Thyroid gland (tissue), 4 donors: ENCODE measurements at regions not wholly inside any gene's neighbourhood (a gene's known extent, or its start where the extent isn't known, plus 50 kb on each side); places are given as distances from the start of the nearest gene placed in this dataset.

Source experiments
- DNase-seq, 2 donors: peaks; one replicate each; pipeline ENCODE4 v3.0.0-alpha.2; 2019
- H3K27ac ChIP-seq, 3 donors: fragments of 200-600 bp; sonication (generic); 1 replicate in 2 of 3; 2 replicates in 1 of 3; pipeline ENCODE4 v1.5.1; 2016 to 2019; ENCODE audit warnings: mild to moderate bottlenecking in 1 of 3, moderate library complexity in 1 of 3
- H3K27me3 ChIP-seq: fragments of 200-600 bp; sonication (generic); one replicate; pipeline ENCODE4 v1.5.1; 2019
- H3K36me3 ChIP-seq, 2 donors: fragments of 200-600 bp; sonication (generic); one replicate each; pipeline ENCODE4 v1.5.1; 2016 to 2019
- H3K4me1 ChIP-seq, 2 donors: fragments of 200-600 bp; sonication (generic); one replicate each; pipeline ENCODE4 v1.5.1; 2017 to 2019
- H3K4me3 ChIP-seq, 3 donors: fragments of 200-600 bp; sonication (generic); replicated peaks in 1 of 3; 1 replicate in 2 of 3; 2 replicates in 1 of 3; pipeline ENCODE4 v1.5.1; 2016; ENCODE audit warnings: mild to moderate bottlenecking in 1 of 3
- H3K9me3 ChIP-seq: fragments of 200-600 bp; sonication (generic); one replicate; pipeline ENCODE4 v1.5.1; 2017
- POLR2A ChIP-seq, 2 donors: fragments of 450-650 bp; IDR thresholded peaks; one replicate each; pipeline ENCODE4 v1.6.1; 2017; ENCODE audit warnings: antibody characterized with exemption in 2 of 2, mild to moderate bottlenecking in 2 of 2, moderate library complexity in 1 of 2
- WGBS, 2 donors: methylation state at CpG; one replicate each; pipeline ENCODE4 v1.1.5; 2017; 5-methylcytosine and 5-hydroxymethylcytosine counted together
- intact Hi-C: fragments of 100-400 bp; cut with DNase I; formaldehyde crosslinking; loops from one replicate; pipeline ENCODE4 v1.15.1; 2023
- TF ChIP-seq, protein P1 (sequence below), 6 experiments: fragments of 200-600 bp in 3 of 6; fragments of 450-650 bp in 3 of 6; sonication (generic) in 3 of 6; IDR thresholded peaks; one replicate each; pipeline ENCODE4 v1.5.1; 2016 to 2019; ENCODE audit warnings: antibody characterized with exemption in 6 of 6, mild to moderate bottlenecking in 2 of 6, inconsistent platforms in 1 of 6, moderate library complexity in 1 of 6

GRCh38 chr2:117055499-117056375 lies 758.8 kb upstream of the DDX18 start:
- no peaks in the 10 kb centered on the region for H3K4me1 ChIP-seq
- H3K9me3 ChIP-seq, result no peaks in the 10 kb centered on the region
- no peak overlapping the region for H3K27ac ChIP-seq
- WGBS, 2 donors, result 85 to 88% methylated on average over 53 to 58 of the region's 59 CpGs
- TF ChIP-seq, protein P1, sequence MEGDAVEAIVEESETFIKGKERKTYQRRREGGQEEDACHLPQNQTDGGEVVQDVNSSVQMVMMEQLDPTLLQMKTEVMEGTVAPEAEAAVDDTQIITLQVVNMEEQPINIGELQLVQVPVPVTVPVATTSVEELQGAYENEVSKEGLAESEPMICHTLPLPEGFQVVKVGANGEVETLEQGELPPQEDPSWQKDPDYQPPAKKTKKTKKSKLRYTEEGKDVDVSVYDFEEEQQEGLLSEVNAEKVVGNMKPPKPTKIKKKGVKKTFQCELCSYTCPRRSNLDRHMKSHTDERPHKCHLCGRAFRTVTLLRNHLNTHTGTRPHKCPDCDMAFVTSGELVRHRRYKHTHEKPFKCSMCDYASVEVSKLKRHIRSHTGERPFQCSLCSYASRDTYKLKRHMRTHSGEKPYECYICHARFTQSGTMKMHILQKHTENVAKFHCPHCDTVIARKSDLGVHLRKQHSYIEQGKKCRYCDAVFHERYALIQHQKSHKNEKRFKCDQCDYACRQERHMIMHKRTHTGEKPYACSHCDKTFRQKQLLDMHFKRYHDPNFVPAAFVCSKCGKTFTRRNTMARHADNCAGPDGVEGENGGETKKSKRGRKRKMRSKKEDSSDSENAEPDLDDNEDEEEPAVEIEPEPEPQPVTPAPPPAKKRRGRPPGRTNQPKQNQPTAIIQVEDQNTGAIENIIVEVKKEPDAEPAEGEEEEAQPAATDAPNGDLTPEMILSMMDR (IDR thresholded peaks at IDR 0.05), result no peak
- TF ChIP-seq POLR2A (IDR thresholded peaks at IDR 0.05), result no peak
- no peaks in the 10 kb centered on the region for H3K27me3 ChIP-seq
- no peak for DNase-seq
- intact Hi-C loops, result no loop called here
- no peak overlapping the region for H3K4me3 ChIP-seq
- no peaks in the 10 kb centered on the region for H3K36me3 ChIP-seq

- intact Hi-C loops, result no loop called here
- Histone ChIP-seq H3K4me1 (no peaks in the 10 kb centered on the region), H3K27ac (no peak overlapping the region), H3K36me3 (no peaks in the 10 kb centered on the region), H3K4me3 (no peak overlapping the region), H3K9me3 (no peaks in the 10 kb centered on the region), H3K27me3 (no peaks in the 10 kb centered on the region)
- TF ChIP-seq POLR2A (IDR thresholded peaks at IDR 0.05), result no peak
- TF ChIP-seq, protein P1 (IDR thresholded peaks at IDR 0.05), result no peak
- no peak for DNase-seq
- 89 to 94% methylated on average over 4 of the region's 4 CpGs for WGBS, 2 donors
These were observed 758.1 kb upstream of the DDX18 start for GRCh38 chr2:117056376-117056748.

DNA sequence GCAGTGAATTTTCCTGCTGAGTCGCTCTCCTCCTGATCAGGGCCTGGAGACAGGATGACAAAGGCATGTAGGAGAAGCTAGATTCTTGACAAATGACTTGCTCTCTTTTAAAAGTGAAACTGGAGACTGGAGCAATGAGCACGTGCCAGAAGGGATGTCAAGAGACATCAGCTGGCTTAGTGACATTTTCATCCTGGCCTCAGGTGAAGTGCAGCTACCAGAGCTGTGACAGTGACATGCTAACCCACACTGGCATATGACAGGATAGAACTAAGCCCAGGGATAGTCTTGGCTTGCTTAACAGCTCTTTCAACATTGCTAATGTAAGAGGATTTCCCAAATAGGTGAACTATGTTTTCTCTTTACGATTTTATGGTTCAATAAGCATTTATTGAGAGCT lies 757.5 kb upstream of the DDX18 start:
- no peaks in the 10 kb centered on the region for H3K36me3 ChIP-seq
- TF ChIP-seq, protein P1 (IDR thresholded peaks at IDR 0.05), result no peak
- TF ChIP-seq POLR2A (IDR thresholded peaks at IDR 0.05), result no peak
- no peaks in the 10 kb centered on the region for H3K27me3 ChIP-seq
- WGBS, 2 donors, result 61 to 63% methylated on average over 3 of the region's 3 CpGs
- no peak for DNase-seq
- no peaks in the 10 kb centered on the region for H3K9me3 ChIP-seq
- H3K27ac ChIP-seq, result no peak overlapping the region
- H3K4me3 ChIP-seq, result no peak overlapping the region
- intact Hi-C loops, result no loop called here
- H3K4me1 ChIP-seq, result no peaks in the 10 kb centered on the region

DNA sequence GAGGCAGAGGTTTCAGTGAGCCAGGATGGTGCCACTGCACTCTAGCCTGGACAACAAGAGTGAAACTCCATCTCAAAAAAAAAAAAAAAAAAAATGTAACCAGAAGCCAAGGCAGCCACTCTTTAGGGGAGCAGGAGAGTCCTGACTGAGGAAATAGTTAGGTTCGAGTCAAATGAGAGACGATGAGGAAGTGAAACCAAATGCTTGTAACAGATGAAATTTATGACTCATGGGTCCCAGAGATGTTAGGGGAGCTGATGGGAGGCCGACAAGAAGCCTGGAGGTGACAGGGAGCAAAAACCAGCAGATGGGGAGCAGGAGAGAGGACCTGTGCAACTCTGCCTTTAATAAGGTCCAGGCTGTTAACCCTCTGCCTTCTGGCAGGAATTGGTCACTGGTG lies 756.1 kb upstream of the DDX18 start:
- Histone ChIP-seq H3K4me3 (no peak overlapping the region), H3K4me1 (no peaks in the 10 kb centered on the region), H3K27me3 (no peaks in the 10 kb centered on the region), H3K36me3 (no peaks in the 10 kb centered on the region), H3K27ac (no peak overlapping the region), H3K9me3 (no peaks in the 10 kb centered on the region)
- 68 to 71% methylated on average over 3 of the region's 3 CpGs for WGBS, 2 donors
- TF ChIP-seq, protein P1 (IDR thresholded peaks at IDR 0.05), result no peak
- TF ChIP-seq POLR2A (IDR thresholded peaks at IDR 0.05), result no peak
- intact Hi-C loops, result no loop called here
- DNase-seq, result no peak

DNA sequence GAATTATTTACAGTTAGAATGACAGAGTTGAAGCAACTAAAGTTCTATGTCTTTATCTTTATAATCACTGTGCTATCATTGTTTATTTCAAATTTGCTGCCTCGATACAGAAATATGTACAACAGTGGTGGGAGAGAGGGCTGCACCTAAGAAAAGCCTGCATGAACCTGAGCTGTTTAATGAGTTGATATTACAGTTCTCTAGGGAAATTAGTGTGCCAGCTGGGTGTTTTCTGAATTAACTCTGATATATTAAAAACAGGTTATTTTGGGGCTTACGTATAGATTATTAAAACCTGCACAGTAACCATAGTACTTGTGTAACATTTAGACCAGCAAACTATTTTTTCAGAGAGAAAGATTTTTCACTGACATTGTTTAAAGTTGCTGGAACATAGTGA lies 750.5 kb upstream of the DDX18 start:
- H3K4me1 ChIP-seq, result no peaks in the 10 kb centered on the region
- intact Hi-C loops, result no loop called here
- no peak overlapping the region for H3K27ac ChIP-seq
- no peak for DNase-seq
- no peaks in the 10 kb centered on the region for H3K27me3 ChIP-seq
- no peaks in the 10 kb centered on the region for H3K9me3 ChIP-seq
- WGBS, 2 donors, result 40 to 63% methylated on average over 2 of the region's 2 CpGs
- no peak for TF ChIP-seq POLR2A (IDR thresholded peaks at IDR 0.05)
- TF ChIP-seq, protein P1 (IDR thresholded peaks at IDR 0.05), result no peak
- H3K4me3 ChIP-seq, result no peak overlapping the region
- no peaks in the 10 kb centered on the region for H3K36me3 ChIP-seq
